GM23338 (cell line): ENCODE measurements at regions not wholly inside any gene's neighbourhood (a gene's known extent, or its start where the extent isn't known, plus 50 kb on each side); places are given as distances from the start of the nearest gene placed in this dataset.

Experiments used
- CREB1 ChIP-seq: fragments of 250-450 bp; sonication (Bioruptor Pico); IDR thresholded peaks from 2 replicates; pipeline ENCODE4 v1.5.0; 2020; ENCODE audit warnings: low read depth, mild to moderate bottlenecking, moderate library complexity
- EZH2 ChIP-seq: fragments of 200-600 bp; sonication (generic); IDR thresholded peaks from one replicate; pipeline ENCODE4 v1.8.0; 2017; ENCODE audit warnings: antibody characterized with exemption, mild to moderate bottlenecking, low read depth; ENCODE audit not compliant: unreplicated experiment
- EZH2phosphoT487 ChIP-seq: fragments of 200-600 bp; sonication (generic); IDR thresholded peaks from one replicate; pipeline ENCODE4 v1.8.1; 2018; ENCODE audit warnings: antibody characterized with exemption; ENCODE audit not compliant: unreplicated experiment
- JUNB ChIP-seq: IDR thresholded peaks from one replicate; pipeline ENCODE4 v1.6.1; 2016; ENCODE audit warnings: antibody characterized with exemption; ENCODE audit not compliant: unreplicated experiment
- NANOG ChIP-seq: IDR thresholded peaks from 2 replicates; pipeline ENCODE4 v1.6.1; 2016; ENCODE audit warnings: antibody characterized with exemption, borderline replicate concordance
- POLR2AphosphoS5 ChIP-seq: IDR thresholded peaks from 2 replicates; pipeline ENCODE4 v1.6.1; 2016; ENCODE audit warnings: antibody characterized with exemption, low read depth
- STAT1 ChIP-seq: IDR thresholded peaks from one replicate; pipeline ENCODE4 v1.6.1; 2016; ENCODE audit warnings: antibody characterized with exemption; ENCODE audit not compliant: unreplicated experiment
- ZNF114 ChIP-seq: fragments of 250-450 bp; sonication (Bioruptor Pico); IDR thresholded peaks from 2 replicates; pipeline ENCODE4 v1.5.0; 2020; ENCODE audit warnings: mild to moderate bottlenecking, moderate library complexity
- ZNF331 ChIP-seq: fragments of 250-450 bp; sonication (Bioruptor Pico); IDR thresholded peaks from 2 replicates; pipeline ENCODE4 v1.5.0; 2020; ENCODE audit warnings: low read depth, mild to moderate bottlenecking, moderate library complexity
- TF ChIP-seq, protein P1 (sequence below), 2 experiments: fragments of 200-600 bp in 1 of 2; sonication (generic) in 1 of 2; conservative IDR thresholded peaks; 2 replicates each; pipeline versions ENCODE4 v1.5.1 to v1.6.1; 2016 to 2017; ENCODE audit warnings: antibody characterized with exemption in 2 of 2, low read depth in 2 of 2, mild to moderate bottlenecking in 2 of 2, moderate library complexity in 1 of 2
- TF ChIP-seq, protein P2 (sequence below): fragments of 250-450 bp; sonication (Bioruptor Pico); IDR thresholded peaks from 2 replicates; pipeline ENCODE4 v1.5.0; 2020; ENCODE audit warnings: mild to moderate bottlenecking, moderate library complexity
- TF ChIP-seq, protein P3 (sequence below): IDR thresholded peaks from 2 replicates; pipeline ENCODE4 v1.6.1; 2016; ENCODE audit warnings: antibody characterized with exemption
- TF ChIP-seq, protein P4 (sequence below): IDR thresholded peaks from one replicate; pipeline ENCODE4 v1.6.1; 2018; ENCODE audit warnings: antibody characterized with exemption; ENCODE audit not compliant: unreplicated experiment

DNA sequence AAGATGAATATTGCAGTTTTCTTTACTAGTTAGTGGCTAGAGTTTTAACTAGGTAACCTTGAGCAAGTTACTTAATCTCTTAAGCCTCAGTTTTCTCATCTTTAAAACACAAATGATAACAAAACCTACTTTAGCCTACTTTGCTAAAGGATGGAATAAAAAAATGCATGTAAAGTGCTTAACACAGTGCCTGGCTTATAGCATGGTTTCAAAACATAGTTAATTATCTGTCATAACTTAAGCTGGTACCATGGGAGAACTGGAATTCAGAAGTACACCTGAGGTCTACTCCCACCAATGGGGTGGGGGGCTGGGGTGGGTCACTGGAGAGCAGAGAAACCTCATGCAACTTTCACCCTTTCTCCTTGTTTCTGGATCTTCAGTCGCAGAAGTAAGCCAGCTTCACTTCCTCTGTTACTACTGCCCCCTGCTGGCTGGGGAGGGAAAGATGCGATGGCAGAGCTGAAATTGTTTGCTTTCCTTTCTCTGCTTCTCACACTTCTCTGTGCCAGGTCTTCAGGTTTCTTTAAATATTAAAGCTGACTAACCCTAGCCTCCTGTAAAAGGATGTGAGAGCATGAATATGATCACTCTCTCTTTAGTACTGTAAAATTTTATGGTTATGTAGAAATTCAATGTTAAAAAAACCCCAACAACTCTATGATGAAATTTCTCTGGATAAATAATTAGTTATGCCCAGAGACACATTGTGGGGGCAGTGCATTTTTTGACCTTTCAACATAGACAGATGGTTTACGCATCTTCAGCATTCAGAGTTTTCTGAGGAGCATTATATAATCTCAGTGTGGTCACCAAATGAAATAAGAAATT is 324.2 kb downstream of the HLX start:
- TF ChIP-seq, protein P1, sequence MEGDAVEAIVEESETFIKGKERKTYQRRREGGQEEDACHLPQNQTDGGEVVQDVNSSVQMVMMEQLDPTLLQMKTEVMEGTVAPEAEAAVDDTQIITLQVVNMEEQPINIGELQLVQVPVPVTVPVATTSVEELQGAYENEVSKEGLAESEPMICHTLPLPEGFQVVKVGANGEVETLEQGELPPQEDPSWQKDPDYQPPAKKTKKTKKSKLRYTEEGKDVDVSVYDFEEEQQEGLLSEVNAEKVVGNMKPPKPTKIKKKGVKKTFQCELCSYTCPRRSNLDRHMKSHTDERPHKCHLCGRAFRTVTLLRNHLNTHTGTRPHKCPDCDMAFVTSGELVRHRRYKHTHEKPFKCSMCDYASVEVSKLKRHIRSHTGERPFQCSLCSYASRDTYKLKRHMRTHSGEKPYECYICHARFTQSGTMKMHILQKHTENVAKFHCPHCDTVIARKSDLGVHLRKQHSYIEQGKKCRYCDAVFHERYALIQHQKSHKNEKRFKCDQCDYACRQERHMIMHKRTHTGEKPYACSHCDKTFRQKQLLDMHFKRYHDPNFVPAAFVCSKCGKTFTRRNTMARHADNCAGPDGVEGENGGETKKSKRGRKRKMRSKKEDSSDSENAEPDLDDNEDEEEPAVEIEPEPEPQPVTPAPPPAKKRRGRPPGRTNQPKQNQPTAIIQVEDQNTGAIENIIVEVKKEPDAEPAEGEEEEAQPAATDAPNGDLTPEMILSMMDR (conservative IDR thresholded peaks at IDR 0.05; ENCODE audit: low read depth in 2 of 2): peak; percentile 87 to 97
- TF ChIP-seq EZH2phosphoT487 (no peak), POLR2AphosphoS5 (no peak), ZNF114 (CRISPR knock-in tag) (no peak), STAT1 (no peak), CREB1 (CRISPR knock-in tag) (no peak), EZH2 (no peak), ZNF331 (no peak), NANOG (no peak), JUNB (no peak)
- TF ChIP-seq, protein P2, sequence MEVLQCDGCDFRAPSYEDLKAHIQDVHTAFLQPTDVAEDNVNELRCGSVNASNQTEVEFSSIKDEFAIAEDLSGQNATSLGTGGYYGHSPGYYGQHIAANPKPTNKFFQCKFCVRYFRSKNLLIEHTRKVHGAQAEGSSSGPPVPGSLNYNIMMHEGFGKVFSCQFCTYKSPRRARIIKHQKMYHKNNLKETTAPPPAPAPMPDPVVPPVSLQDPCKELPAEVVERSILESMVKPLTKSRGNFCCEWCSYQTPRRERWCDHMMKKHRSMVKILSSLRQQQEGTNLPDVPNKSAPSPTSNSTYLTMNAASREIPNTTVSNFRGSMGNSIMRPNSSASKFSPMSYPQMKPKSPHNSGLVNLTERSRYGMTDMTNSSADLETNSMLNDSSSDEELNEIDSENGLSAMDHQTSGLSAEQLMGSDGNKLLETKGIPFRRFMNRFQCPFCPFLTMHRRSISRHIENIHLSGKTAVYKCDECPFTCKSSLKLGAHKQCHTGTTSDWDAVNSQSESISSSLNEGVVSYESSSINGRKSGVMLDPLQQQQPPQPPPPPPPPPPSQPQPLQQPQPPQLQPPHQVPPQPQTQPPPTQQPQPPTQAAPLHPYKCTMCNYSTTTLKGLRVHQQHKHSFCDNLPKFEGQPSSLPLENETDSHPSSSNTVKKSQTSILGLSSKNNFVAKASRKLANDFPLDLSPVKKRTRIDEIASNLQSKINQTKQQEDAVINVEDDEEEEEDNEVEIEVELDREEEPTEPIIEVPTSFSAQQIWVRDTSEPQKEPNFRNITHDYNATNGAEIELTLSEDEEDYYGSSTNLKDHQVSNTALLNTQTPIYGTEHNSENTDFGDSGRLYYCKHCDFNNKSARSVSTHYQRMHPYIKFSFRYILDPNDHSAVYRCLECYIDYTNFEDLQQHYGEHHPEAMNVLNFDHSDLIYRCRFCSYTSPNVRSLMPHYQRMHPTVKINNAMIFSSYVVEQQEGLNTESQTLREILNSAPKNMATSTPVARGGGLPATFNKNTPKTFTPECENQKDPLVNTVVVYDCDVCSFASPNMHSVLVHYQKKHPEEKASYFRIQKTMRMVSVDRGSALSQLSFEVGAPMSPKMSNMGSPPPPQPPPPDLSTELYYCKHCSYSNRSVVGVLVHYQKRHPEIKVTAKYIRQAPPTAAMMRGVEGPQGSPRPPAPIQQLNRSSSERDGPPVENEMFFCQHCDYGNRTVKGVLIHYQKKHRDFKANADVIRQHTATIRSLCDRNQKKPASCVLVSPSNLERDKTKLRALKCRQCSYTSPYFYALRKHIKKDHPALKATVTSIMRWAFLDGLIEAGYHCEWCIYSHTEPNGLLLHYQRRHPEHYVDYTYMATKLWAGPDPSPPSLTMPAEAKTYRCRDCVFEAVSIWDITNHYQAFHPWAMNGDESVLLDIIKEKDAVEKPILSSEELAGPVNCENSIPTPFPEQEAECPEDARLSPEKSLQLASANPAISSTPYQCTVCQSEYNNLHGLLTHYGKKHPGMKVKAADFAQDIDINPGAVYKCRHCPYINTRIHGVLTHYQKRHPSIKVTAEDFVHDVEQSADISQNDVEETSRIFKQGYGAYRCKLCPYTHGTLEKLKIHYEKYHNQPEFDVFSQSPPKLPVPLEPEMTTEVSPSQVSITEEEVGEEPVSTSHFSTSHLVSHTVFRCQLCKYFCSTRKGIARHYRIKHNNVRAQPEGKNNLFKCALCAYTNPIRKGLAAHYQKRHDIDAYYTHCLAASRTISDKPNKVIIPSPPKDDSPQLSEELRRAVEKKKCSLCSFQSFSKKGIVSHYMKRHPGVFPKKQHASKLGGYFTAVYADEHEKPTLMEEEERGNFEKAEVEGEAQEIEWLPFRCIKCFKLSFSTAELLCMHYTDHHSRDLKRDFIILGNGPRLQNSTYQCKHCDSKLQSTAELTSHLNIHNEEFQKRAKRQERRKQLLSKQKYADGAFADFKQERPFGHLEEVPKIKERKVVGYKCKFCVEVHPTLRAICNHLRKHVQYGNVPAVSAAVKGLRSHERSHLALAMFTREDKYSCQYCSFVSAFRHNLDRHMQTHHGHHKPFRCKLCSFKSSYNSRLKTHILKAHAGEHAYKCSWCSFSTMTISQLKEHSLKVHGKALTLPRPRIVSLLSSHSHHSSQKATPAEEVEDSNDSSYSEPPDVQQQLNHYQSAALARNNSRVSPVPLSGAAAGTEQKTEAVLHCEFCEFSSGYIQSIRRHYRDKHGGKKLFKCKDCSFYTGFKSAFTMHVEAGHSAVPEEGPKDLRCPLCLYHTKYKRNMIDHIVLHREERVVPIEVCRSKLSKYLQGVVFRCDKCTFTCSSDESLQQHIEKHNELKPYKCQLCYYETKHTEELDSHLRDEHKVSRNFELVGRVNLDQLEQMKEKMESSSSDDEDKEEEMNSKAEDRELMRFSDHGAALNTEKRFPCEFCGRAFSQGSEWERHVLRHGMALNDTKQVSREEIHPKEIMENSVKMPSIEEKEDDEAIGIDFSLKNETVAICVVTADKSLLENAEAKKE (CRISPR knock-in tag): no peak
- TF ChIP-seq, protein P3, sequence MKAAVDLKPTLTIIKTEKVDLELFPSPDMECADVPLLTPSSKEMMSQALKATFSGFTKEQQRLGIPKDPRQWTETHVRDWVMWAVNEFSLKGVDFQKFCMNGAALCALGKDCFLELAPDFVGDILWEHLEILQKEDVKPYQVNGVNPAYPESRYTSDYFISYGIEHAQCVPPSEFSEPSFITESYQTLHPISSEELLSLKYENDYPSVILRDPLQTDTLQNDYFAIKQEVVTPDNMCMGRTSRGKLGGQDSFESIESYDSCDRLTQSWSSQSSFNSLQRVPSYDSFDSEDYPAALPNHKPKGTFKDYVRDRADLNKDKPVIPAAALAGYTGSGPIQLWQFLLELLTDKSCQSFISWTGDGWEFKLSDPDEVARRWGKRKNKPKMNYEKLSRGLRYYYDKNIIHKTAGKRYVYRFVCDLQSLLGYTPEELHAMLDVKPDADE: no peak
- TF ChIP-seq, protein P4, sequence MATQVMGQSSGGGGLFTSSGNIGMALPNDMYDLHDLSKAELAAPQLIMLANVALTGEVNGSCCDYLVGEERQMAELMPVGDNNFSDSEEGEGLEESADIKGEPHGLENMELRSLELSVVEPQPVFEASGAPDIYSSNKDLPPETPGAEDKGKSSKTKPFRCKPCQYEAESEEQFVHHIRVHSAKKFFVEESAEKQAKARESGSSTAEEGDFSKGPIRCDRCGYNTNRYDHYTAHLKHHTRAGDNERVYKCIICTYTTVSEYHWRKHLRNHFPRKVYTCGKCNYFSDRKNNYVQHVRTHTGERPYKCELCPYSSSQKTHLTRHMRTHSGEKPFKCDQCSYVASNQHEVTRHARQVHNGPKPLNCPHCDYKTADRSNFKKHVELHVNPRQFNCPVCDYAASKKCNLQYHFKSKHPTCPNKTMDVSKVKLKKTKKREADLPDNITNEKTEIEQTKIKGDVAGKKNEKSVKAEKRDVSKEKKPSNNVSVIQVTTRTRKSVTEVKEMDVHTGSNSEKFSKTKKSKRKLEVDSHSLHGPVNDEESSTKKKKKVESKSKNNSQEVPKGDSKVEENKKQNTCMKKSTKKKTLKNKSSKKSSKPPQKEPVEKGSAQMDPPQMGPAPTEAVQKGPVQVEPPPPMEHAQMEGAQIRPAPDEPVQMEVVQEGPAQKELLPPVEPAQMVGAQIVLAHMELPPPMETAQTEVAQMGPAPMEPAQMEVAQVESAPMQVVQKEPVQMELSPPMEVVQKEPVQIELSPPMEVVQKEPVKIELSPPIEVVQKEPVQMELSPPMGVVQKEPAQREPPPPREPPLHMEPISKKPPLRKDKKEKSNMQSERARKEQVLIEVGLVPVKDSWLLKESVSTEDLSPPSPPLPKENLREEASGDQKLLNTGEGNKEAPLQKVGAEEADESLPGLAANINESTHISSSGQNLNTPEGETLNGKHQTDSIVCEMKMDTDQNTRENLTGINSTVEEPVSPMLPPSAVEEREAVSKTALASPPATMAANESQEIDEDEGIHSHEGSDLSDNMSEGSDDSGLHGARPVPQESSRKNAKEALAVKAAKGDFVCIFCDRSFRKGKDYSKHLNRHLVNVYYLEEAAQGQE: no peak
